ENCODE measurements at regions not wholly inside any gene's neighbourhood (a gene's known extent, or its start where the extent isn't known, plus 50 kb on each side); places are given as distances from the start of the nearest gene placed in this dataset.

- DNase-seq, result no peak
Observed at GRCh38 chr3:41053220-41053619, 146.1 kb upstream of the CTNNB1 start.

DNA sequence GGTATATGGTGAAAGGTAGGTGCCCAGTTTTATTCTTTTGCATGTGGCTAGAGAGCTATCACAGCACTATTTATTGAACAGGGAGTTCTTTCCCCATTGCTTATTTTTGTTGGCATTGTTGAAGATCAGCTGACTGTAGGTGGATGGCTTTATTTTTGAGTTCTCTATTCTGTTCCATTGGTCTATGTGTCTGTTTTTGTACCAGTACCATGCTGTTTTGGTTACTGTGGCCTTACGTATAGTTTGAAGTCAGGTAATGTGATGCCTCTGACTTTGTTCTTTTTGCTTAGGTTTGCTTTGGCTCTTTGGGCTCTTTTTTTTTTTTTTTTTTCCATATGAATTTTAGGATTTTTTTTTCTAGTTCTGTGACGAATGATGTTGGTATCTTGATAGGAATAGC is 139.2 kb upstream of the CTNNB1 start:
- no peak for DNase-seq

DNA sequence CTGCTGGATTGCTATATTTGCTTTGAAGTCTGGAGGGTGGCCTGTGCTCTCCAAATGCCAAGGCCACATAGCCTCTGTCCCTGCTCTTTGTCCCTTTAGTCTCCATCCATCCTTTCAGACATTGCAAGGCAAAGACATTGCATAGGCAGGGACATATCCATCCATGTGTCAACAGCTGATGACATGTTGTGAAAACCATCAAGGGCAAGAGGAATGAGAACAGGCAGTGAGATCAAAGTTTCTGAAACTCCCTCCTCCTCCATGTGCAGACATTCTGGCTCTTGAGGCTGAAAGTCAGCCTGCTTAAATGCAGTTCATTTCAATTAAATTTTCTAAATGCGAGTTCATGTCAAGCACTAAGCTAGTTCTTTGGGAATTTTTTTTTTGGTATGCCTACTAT is 135.2 kb upstream of the CTNNB1 start:
- no peak for DNase-seq

DNA sequence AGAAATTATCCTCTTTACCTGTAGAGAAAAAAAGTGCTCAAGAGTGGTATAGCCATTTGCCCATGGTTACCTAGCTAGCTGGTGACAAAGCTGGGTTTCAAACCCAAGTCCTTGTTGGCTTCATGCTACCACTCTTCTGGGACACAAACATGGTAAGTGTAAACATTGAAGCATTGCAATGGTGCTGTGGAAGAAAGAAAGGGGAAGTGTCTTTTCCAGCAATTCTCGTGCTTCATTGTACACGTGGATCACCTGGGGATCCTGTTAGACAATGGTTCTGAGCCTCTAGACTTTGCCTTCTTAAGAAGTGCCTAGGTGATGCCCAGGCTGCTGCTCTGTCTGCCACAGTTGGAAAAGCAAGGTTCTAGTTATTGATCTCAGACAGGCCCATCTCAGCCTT is 134.8 kb upstream of the CTNNB1 start:
- no peak for DNase-seq

- DNase-seq, result no peak
Observed at GRCh38 chr3:41065340-41065739, 134.0 kb upstream of the CTNNB1 start.

- DNase-seq, result no peak
Observed at GRCh38 chr3:41073190-41073589, 126.1 kb upstream of the CTNNB1 start.

- no peak for DNase-seq
Observed at GRCh38 chr3:41075975-41076374, 123.3 kb upstream of the CTNNB1 start.

GRCh38 chr3:41076399-41076798 is 122.9 kb upstream of the CTNNB1 start:
- no peak for DNase-seq

DNA sequence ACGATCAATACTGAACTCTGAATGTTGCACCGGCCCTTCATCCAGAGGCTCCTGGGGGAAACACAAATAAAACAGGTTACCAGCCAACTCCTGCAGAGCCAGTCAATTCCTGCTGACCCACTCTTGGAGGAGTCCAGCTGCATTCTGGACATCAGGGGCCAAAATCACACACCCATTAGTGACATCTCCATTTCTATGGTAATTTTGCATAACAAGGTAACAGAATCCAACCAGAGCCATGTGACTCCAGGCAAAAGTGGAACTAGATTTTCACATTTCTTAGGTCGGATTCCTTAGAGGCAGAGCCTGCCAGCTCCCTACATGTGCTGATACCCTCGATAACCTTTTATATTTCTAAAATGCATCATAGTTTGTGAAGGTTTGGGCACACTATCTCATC is 119.2 kb upstream of the CTNNB1 start:
- no peak for DNase-seq

DNA sequence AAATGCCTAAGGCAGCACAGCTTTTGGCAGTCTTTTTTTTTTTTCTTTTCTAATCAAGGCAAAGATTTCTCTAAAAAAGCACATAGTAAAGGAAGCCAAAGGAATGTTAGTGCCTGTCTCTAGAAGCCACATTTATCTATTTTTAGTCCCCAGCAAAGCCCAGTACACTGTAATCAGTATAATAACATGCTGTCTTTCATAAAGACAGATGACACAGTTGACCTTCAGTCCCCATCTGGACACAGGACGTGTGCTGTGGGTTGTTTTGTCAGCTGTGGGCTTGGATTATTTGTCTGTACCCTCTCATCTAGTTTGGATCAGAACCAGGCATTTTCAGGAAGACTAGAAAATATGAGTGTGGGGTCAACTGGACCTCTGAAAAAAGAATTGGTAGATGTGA is 110.4 kb upstream of the CTNNB1 start:
- no peak for DNase-seq

- DNase-seq, result no peak
Observed at GRCh38 chr3:41089566-41089965, 109.7 kb upstream of the CTNNB1 start.

DNA sequence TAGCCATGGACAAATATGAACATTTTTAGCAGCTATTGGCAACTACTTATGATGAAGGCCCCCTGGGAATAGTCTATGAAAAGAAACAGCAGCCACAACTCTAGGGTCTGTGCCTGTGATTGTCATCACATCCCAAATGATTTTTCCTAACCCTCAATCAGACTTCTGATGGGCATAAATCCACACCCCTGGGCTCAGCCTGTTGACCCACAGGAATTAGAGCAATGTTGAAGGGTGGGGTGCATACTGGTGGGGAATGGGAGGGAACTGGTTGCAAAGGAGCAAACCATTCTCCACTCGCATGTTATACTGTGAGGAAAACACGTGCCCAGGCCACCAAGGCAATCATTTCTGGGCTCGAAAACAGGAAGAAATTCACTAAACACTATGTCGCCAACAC is 106.5 kb upstream of the CTNNB1 start:
- no peak for DNase-seq

DNA sequence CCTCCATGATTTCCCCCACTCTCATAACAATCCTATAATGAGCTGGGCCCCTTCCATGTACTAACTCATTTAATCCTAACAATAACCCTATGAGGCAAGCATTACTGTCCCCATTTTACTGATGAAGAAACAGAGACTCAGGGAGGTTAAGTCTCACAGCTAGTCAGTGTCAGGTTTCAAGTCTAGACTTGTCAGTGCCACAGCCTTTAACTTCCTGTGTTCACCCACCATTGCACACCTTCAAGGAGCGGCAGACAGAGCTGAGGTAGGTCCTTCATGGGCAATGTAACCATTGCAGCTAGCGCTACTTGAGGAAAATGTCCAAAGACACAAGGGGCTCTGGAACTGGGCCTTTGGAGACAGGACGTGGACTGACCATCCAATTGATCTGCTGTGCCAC is 105.8 kb upstream of the CTNNB1 start:
- no peak for DNase-seq

DNA sequence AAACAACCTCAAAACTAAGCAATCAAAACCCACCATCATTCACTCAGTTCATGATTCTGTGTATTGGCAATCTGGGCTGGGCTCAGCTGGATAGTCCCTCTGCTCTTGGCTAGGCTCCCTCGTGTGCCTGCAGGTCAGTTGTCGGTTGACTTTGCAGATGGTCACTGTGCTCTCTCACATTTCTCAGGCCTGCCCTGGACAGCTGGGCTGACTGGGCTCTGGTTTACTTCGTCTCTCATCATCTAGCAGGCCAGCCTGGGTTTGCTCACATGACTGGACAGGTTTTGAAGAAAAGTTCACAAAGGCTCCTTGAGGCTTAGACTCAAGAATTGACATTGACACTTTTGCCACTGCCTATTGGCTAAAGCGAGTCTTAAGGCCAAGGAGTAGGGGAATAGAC is 105.0 kb upstream of the CTNNB1 start:
- no peak for DNase-seq

DNA sequence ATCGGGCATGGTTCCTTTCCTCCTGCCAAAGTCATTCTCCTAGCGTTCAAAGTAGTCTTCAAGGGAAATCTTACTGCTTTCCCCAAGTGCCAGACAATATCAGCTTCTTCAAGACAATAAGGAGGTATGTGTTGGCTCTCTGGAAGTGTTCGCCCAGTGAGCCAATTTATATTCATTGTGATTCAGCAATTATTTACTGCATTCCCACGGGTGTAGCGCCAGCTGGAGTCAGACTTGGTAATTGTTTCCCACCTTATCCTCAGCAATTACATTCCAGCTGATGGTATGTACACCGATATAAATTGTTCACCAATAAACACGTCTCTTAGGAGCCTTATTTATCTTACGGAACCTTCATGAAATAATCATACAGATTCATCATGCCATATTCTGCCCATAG is 103.6 kb upstream of the CTNNB1 start:
- no peak for DNase-seq

DNA sequence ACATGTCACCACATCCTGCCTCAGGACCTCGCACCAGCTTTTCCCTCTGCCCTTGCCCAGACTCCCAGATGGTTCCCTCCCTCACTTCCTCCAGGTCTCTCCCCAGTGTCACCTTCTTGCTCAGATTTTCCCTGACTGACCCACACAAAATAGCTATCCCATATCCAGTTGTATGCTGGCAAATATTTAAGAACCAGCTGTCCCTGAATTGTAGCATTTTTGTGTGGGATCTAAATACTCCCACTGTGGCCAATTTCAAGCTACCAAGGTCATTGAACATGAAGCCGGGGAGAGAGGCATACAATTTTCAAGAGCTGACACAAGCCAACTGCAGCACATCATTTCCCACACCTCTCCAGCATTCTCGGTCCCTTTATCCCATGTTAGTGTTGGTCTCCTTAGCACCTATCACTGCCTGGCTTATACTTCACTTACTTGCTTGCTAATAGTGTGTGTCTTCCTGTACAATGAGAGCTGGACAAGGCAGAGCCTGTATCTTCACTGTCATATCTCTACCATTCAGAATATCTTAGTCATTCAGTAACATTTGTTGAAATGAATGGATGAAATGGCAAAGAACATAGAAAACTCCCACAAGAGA is 101.3 kb upstream of the CTNNB1 start:
- DNase-seq, result no peak

DNA sequence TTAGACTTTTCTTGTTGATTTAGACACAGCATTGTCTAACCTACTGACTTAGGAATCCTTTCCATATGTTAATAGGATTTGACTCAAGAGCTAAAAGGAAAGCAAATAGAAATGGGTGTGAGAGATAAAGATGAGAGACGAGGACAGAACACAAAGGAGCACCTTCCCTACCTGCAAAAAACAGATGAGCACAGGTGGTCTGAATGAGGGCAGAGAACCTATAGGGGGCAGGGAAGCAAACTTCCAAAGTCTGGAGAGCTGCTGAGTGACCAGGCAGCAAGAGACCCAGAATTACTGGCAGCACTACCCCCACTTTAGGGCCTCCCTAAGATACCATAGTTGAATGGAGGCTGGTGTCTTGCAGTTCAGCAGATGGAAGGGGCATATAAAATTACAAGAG is 98.1 kb upstream of the CTNNB1 start:
- no peak for DNase-seq

DNA sequence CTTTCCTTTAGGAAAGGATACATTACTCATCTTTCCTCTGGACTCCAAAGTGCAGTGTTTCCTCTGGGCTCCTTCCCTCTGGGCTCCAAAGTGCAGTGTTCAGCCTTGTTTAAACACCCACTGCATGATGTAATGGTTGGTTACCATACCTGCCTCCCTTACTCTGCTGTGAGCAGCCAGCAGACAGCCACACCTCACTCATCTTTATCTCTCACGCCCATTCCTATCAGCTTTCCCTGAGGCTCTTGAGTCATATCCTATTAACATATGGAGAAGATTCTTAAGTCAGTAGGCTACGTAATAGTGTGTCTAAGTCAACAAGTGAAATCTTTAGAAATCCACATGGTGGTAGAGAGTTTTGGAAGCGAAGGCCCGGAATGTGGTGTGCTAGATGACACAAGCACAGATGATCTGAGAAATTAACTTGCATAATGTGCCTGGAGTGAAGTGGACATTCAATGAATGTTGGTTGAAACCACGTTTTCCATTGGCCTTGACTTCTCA is 97.2 kb upstream of the CTNNB1 start:
- no peak for DNase-seq

- DNase-seq, result no peak
Observed at GRCh38 chr3:41102750-41103149, 96.6 kb upstream of the CTNNB1 start.

GRCh38 chr3:41103200-41103599 is 96.1 kb upstream of the CTNNB1 start:
- DNase-seq, result no peak

GRCh38 chr3:41104147-41104546 is 95.2 kb upstream of the CTNNB1 start:
- no peak for DNase-seq

GRCh38 chr3:41106691-41107090 is 92.6 kb upstream of the CTNNB1 start:
- peak; percentile 27 for DNase-seq

- DNase-seq, result peak; percentile 29
Observed at GRCh38 chr3:41111011-41111410, 88.3 kb upstream of the CTNNB1 start.

- DNase-seq, result no peak
Observed at GRCh38 chr3:41112466-41112865, 86.8 kb upstream of the CTNNB1 start.

DNA sequence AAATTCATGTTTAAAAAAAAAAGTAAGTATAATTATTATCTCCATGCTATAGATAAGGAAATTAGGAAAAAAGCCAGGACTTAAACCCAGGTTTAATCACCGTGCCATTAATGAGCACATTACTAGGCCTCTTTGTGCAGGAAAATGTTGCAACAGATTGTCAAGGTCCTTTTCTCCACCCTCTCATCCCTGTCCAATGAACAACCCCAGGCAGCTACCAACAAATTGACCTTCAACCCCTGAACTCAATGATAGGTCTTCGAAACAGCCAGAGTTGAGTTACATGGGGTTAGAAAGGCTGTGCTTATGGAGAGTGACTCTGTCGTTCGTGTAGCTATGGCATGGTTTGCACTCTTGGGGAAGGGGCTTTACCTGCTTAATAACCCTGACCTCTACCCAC is 84.2 kb upstream of the CTNNB1 start:
- no peak for DNase-seq

- no peak for DNase-seq
Observed at GRCh38 chr3:41116851-41117250, 82.5 kb upstream of the CTNNB1 start.
